GM19099 (cell line): ENCODE measurements at regions not wholly inside any gene's neighbourhood (a gene's known extent, or its start where the extent isn't known, plus 50 kb on each side); places are given as distances from the start of the nearest gene placed in this dataset.

Experiments used
- POLR2A ChIP-seq: IDR thresholded peaks from 3 replicates; pipeline ENCODE4 v1.6.1; 2011; ENCODE audit warnings: low read depth; ENCODE audit not compliant: insufficient read length; ENCODE audit errors: extremely low read depth

DNA sequence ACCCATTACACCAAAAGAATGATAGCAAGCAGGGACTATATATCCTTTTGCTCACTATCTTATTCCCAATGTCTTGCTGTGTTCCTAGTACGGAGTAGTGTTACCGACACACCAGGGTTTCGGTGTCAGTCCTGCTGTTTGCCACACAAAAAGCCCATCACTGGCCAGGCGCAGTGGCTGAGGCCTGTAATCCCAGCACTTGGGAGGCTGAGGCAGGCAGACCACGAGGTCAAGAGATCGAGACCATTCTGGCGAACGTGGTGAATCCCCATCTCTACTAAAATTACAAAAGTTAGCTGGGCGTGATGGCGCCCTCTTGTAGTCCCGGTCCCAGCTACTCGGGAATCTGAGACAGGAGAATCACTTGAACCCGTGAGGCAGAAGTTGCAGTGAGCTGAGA is 1467.3 kb upstream of the MIR17HG start:
- TF ChIP-seq POLR2A, result no peak

DNA sequence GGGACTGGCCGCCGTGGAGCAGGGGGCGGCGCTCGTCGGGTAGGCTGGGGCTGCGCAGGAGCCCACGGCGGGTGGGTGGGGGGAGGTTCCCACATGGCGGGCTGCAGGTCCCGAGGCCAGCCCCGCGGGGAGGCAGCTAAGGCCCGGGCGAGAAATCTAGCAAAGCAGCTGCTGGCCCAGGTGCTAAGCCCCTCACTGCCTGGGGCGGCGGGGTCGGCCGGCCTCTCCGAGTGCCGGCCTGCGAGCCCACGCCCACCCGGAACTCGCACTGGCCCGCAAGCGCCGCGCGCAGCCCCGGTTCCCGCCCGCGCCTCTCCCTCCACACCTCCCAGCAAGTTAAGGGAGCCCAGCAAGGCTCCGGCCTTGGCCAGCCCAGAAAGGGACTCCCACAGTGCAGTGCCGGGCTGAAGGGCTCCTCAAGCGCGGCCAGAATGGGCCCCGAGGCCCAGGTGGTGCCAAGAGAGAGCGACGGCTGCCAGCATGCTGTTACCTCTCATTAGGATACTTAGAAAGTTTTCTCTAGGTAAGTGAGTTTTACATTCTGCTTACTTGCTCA is 1463.5 kb upstream of the MIR17HG start:
- no peak for TF ChIP-seq POLR2A

DNA sequence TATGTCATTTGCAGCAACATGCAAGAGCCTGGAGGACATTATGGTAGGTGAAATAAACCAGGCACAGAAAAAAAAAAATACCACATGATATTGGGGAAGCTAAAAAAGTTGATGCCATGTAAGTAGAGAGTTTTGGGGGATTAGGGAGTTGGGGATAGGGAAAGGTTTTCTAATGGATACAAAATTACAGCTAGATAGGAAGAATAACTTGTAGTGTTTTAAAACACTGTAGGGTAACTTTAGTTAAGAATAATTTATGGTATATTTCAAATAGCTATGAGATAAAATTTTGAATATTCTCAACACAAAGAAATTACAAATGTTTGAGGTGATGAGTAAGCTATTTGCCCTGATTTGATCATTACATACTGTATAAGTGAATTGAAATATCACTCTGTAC is 1456.7 kb upstream of the MIR17HG start:
- no peak for TF ChIP-seq POLR2A

DNA sequence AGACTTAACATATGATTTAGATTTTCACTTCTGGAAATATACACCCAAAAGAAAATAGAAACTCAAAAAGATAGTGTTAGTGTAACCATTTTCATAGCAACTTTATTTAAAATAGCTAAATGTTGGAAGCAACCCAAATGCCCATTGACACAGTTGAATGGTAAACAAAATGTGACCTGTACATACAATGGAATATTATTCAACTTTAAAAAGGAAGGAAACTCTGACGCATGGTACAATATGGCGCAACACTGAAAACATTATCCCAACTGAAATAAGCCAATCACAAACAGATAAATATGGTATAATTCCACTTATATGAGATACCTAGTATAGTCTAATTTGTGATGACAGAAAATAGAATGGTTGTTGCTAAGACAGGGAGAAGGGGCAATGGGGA is 1456.1 kb upstream of the MIR17HG start:
- TF ChIP-seq POLR2A, result no peak

DNA sequence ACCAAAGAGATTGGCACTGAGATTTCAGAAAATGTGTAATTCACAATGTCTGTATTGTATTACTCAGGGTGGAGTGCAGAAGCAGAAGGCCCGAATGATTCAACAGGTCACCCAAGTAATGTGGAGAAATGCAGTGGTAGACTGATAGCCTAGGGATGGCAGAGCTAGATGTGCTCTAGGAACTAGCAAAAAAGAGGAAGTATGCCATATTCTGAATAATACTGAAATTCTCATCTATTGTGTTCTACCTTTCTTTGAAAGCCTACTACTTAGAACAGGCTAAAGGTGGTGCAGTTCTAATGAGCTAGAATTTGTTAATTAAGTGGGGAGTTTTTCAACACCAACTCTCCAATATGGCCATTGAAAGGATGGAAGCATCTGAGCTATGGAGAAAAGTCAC is 1449.8 kb upstream of the MIR17HG start:
- no peak for TF ChIP-seq POLR2A

DNA sequence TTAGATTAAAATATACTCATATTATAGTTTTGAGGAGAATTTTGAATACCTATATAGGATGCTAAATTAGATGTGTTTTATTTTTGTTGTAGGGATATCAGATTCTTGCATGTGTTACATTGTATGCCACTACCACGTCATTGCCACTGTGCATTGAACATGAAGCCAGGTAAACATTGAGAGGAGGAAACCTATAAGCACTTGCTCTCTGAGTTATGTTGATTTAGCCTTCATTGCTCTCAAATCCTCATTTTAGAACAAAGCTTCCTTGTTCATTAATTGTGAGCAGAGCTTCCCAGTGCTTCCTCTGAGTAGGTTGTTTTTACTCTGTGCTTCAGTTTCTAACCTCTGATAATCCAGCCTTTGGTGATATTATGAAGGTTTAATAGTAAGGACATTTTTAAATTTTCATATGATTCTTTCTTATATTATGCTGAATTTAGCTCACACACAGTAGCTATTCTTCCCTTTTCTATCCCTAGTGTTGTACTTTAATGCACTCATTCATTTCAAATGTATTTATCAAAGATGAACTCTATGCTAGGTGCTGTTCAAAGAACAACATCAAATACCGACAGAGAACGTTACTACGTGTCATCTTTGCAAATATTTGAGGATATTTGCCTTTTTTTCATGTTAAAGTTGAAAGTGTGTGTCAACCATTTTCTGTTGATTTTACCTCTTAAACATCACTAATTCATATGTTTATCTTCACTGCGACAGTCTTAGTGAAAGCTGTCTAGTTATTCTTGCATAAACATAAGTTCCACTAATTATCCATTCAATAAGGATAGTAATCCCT is 1448.0 kb upstream of the MIR17HG start:
- TF ChIP-seq POLR2A, result no peak

DNA sequence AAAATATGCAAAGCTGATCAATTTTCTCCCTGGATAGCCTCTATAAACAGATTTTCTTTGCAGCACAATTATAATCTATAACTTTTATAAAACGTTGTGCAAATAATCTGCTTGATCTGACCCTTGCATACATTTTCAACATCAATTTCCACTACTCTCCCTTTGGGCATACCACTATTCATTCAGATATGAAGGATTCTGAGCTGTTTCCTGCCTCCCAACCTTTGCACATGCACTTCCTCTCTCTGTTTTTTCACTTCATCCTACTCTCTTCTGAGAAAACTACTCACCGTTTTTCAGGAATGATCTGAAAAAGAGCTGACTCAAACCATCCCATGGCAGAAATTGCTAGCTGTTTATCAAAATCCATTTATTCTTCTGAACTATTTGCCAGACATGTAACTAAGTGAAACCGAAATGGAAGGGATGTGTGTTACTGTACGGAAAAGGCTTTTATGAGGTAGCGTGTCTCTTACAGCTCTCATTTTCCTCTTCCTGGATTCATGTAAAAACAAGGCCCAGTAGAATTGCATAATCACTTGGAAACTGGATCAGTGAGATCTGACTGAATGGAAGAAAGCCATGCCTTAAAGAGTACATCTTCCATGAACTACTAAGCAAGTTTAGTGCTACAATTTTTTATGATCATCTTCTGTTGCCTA is 1447.3 kb upstream of the MIR17HG start:
- TF ChIP-seq POLR2A, result no peak

DNA sequence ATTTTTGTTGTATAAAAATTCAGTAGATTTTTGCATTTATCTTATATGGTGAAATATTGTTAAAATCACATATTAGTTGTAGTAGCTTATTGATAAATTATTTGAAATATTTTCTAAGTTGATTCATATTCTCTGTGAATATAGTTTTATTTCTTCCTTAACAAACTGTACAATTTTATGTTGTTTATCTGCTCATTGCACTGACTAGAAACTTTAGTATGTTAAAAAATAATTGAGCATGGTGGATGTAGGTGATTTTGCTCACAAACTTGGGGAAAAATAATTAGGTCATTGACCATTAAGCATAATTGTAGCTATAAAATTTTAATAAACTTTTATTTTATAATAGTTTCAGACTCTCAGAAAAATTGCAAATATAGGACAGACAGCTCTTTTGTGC is 1445.3 kb upstream of the MIR17HG start:
- TF ChIP-seq POLR2A, result no peak

DNA sequence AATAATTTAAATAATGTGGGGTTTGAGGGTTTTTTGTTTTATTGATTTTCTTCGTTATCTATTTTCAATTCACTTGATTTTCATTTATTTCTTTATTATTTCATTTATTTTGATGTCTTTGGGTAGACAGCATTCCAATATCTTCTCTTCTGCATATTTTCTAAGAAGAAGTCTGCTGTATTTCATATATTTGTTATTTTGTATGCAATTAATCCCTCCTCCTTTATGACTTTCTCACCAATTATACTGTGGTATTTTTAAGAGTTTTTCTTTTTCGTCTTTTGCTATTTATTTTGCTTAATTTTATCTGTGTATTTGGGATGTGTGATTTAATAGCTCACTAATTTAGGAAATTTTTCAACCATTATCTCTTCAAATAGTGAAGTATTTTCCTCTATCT is 1444.4 kb upstream of the MIR17HG start:
- TF ChIP-seq POLR2A, result no peak

DNA sequence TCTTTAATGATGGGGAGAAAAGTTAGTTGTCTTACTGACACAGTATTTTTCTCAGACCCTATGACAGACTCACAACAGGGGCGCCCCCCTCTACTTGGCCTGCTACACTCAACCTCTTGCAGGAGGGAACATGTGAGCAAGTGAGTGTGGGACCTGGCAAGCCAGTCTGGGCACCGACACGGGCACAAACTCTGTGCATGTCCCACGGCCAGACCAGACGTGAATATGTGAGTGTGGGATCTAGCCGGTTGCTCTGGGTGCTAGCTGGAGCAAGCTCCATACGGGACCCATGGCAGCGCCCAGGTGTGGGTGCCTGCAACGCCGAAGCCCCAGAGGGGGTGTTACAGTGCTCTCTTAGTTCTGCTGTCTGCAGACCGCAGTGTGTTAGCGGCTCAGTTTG is 1437.3 kb upstream of the MIR17HG start:
- TF ChIP-seq POLR2A, result no peak

DNA sequence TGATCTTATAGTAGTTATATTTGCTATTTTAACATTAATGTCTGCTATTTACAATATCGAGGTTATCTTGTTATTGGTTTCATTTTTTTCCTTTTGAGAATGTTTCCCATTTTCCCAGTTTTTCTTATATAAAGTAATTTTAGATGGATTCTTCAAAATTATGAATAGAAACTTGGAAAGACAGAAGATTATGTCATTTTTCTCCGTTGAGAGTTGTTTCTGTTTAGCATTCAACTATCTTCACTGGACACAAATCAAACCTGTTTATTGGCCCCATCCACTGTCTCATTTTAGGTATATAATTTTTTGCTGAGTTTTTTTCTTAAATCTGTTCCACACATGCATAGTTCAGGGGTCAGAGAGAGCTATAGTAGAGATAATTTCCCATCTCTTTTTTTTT is 1430.9 kb upstream of the MIR17HG start:
- TF ChIP-seq POLR2A, result no peak

DNA sequence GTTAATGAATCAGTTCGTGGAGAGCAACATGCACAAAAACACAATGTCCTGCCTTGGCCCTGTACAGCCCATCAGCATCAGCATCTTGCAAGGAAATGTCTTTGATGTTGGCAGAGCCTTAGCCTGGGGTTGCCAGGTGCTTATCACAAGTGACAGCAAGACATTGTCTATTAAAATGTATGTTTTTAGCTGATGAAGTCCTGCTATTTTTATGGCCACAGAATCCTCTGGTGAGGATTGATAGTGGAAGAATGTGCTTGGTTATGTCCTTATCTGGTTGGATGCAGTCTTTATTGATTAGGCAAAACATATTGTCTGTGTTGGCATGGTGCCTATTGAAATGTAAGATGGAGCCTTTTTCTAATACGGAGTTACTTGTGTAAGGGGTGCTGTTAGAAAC is 1427.0 kb upstream of the MIR17HG start:
- no peak for TF ChIP-seq POLR2A

DNA sequence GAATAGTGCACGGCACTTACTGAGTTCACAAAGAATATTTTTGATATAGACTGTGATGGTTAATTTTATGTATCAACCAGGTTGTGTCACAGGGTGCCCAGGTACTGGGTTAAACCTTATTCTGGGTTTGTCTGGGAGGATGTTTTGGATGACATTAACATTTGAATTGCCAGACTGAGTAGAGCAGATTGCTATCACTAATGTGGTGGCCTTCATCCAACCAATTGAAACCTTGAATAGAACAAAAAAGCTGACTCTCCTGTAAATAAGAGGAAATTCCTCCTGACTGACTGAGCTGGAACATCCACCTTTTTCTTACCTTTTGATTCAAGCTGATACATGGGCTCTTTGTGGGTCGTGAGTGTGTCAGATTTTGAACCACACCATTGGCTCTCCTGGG is 1424.4 kb upstream of the MIR17HG start:
- no peak for TF ChIP-seq POLR2A

DNA sequence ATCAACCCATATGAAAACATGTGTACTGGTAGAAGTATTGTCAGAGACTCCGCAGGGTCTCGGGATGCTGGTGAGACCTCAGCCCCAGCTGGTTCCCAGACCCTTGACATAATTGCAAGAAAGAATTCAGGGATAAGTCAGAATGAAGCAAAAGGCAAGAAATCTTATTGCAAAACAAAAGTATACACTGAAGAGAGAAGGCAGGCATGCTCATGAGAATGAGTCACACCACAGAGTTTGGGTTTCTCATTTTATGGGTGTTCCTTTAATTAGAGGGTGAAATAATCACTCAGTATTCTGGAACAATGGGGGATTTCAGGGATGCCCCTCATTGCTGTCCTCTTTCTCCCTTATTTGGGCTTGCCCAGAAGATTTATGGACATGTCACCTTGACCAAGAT is 1423.8 kb upstream of the MIR17HG start:
- no peak for TF ChIP-seq POLR2A

DNA sequence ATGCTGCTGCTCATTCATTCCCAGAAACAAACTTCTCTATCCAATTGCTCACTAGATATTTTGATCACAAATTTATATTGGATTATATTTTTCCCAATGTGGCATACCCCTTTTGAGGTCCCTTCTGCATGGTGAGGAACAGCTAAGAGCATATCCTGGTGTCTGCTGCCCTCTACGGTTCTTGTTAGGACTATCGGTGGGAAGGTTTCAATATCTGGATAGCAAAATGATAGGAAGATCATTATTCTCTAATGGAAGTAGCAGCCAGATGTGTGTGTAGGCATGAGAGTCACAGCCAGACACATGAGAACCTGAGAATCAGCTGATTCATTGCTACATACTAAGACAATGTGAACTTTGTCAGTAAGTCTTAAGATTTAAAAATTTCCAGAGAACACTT is 1422.4 kb upstream of the MIR17HG start:
- no peak for TF ChIP-seq POLR2A

DNA sequence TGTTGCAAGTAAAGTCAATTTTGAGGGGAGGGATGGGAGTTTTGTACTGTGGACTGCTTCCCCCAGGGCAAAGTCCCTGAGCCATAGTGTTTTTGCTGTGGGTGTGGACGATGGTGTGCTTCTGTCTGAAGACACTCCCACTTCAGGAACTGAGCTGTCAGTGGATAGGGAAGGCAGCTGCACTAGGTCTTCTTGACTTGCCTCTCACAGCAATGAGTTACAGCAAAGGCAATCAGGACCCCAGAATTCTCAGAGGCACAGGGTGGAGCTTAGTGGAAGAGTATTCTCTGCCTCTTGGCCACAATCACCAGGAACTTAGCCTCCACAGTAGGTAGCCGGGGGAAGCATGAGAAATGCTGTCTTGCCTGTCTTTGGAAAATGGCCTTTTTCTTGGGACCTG is 1416.6 kb upstream of the MIR17HG start:
- TF ChIP-seq POLR2A, result no peak
